ENCODE measurements at regions not wholly inside any gene's neighbourhood (a gene's known extent, or its start where the extent isn't known, plus 50 kb on each side); places are given as distances from the start of the nearest gene placed in this dataset.

DNA sequence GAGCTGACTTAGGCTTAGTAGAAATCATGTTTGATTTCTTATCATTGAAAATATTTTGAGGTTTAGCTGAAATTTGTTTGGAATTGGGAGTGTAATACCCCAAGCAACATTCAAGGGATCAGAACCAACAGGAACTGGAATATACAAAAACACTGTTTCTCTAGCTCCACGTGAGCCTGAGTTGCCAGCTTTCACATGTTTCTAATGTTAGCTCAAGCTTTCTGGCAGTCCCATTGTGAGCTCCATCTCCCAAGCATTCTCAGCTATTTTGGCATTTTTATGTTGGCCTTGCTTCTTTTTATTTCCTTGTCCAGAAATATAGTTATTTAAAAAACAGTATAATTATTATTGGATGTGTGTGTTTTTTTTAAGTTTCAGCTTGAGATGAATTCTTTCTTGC is 427.1 kb upstream of the DPH6 start:
- TF ChIP-seq POLR2A (IDR thresholded peaks at IDR 0.05; ENCODE audit: low read depth, low read length) (no peak), CTCF (conservative IDR thresholded peaks at IDR 0.05; ENCODE audit: low read depth, low read length) (no peak), SMC3 (IDR thresholded peaks at IDR 0.05; ENCODE audit: low read depth, low read length) (no peak), NFE2L2 (IDR thresholded peaks at IDR 0.05; ENCODE audit: low read depth, low read length) (no peak)

All from IMR-90 (cell line).